IPS-18c (cell line): ENCODE measurements at regions not wholly inside any gene's neighbourhood (a gene's known extent, or its start where the extent isn't known, plus 50 kb on each side); places are given as distances from the start of the nearest gene placed in this dataset.
"Not testable (repeated sequence)": the region's sequence is repeated elsewhere in the genome, so short reads cannot be mapped to it uniquely, and the experiment has no call there.

Experiments
- H3K4me3 ChIP-seq: 2 replicates; pipeline ENCODE4 v1.7.0; 2013; ENCODE audit warnings: low read depth, mild to moderate bottlenecking, low read length, moderate library complexity; ENCODE audit not compliant: insufficient read depth
- H3K9me3 ChIP-seq: one replicate; pipeline ENCODE4 v1.6.1; 2013; ENCODE audit warnings: mild to moderate bottlenecking, low read length, moderate library complexity; ENCODE audit not compliant: control insufficient read depth, insufficient read depth

GRCh38 chr9:71602652-71603051 lies 165.7 kb downstream of the CEMIP2 start:
- Histone ChIP-seq H3K4me3 (no peak overlapping the region), H3K9me3 (no peaks in the 10 kb centered on the region)

GRCh38 chr9:71595762-71596161 lies 172.6 kb downstream of the CEMIP2 start:
- not testable (repeated sequence) for H3K9me3 ChIP-seq

GRCh38 chr9:71594541-71594940 lies 173.8 kb downstream of the CEMIP2 start:
- Histone ChIP-seq H3K4me3 (no peak overlapping the region), H3K9me3 (peaks cover 7% of the 10 kb centered on the region)

More at GRCh38 chr9:71595762-71596161, 172.6 kb downstream of the CEMIP2 start:
- H3K4me3 ChIP-seq, result not testable (repeated sequence)

- Histone ChIP-seq H3K4me3 (no peak overlapping the region), H3K9me3 (peaks cover 7% of the 10 kb centered on the region)
Observed at GRCh38 chr9:71592400-71592799, 175.9 kb downstream of the CEMIP2 start.

- peaks cover under 1% of the 10 kb centered on the region for H3K9me3 ChIP-seq
- H3K4me3 ChIP-seq, result no peak overlapping the region
Observed at GRCh38 chr9:71590362-71590761, 178.0 kb downstream of the CEMIP2 start.

- Histone ChIP-seq H3K4me3 (no peak overlapping the region), H3K9me3 (no peaks in the 10 kb centered on the region)
Observed at GRCh38 chr9:71589612-71590011, 178.7 kb downstream of the CEMIP2 start.

GRCh38 chr9:71587576-71588362 lies 180.5 kb downstream of the CEMIP2 start:
- no peak overlapping the region for H3K4me3 ChIP-seq
- H3K9me3 ChIP-seq, result no peaks in the 10 kb centered on the region

- Histone ChIP-seq H3K9me3 (no peaks in the 10 kb centered on the region), H3K4me3 (no peak overlapping the region)
Observed at GRCh38 chr9:71583792-71584191, 184.5 kb downstream of the CEMIP2 start.

- Histone ChIP-seq H3K4me3 (no peak overlapping the region), H3K9me3 (no peaks in the 10 kb centered on the region)
Observed at GRCh38 chr9:71582347-71582746, 186.0 kb downstream of the CEMIP2 start.

- peaks cover 2% of the 10 kb centered on the region for H3K9me3 ChIP-seq
- H3K4me3 ChIP-seq, result no peak overlapping the region
Observed at GRCh38 chr9:71581101-71581500, 187.2 kb downstream of the CEMIP2 start.

GRCh38 chr9:71571186-71571585 lies 197.1 kb downstream of the CEMIP2 start:
- H3K4me3 ChIP-seq, result no peak overlapping the region
- no peaks in the 10 kb centered on the region for H3K9me3 ChIP-seq

GRCh38 chr9:71567890-71568289 lies 200.4 kb downstream of the CEMIP2 start:
- Histone ChIP-seq H3K9me3 (no peaks in the 10 kb centered on the region), H3K4me3 (no peak overlapping the region)

GRCh38 chr9:71562140-71562539 lies 206.2 kb downstream of the CEMIP2 start:
- no peak overlapping the region for H3K4me3 ChIP-seq
- H3K9me3 ChIP-seq, result no peaks in the 10 kb centered on the region

- Histone ChIP-seq H3K4me3 (no peak overlapping the region), H3K9me3 (no peaks in the 10 kb centered on the region)
Observed at GRCh38 chr9:71557310-71557709, 211.0 kb downstream of the CEMIP2 start.

GRCh38 chr9:71552480-71552879 lies 215.8 kb downstream of the CEMIP2 start:
- Histone ChIP-seq H3K9me3 (no peaks in the 10 kb centered on the region), H3K4me3 (no peak overlapping the region)

GRCh38 chr9:71549023-71549422 lies 219.3 kb downstream of the CEMIP2 start:
- Histone ChIP-seq H3K9me3 (no peaks in the 10 kb centered on the region), H3K4me3 (no peak overlapping the region)

GRCh38 chr9:71544464-71544863 lies 223.8 kb downstream of the CEMIP2 start:
- no peaks in the 10 kb centered on the region for H3K9me3 ChIP-seq
- H3K4me3 ChIP-seq, result no peak overlapping the region

GRCh38 chr9:71541436-71541835 lies 226.9 kb downstream of the CEMIP2 start:
- H3K4me3 ChIP-seq, result no peak overlapping the region
- no peaks in the 10 kb centered on the region for H3K9me3 ChIP-seq
